ENCODE measurements at regions not wholly inside any gene's neighbourhood (a gene's known extent, or its start where the extent isn't known, plus 50 kb on each side); places are given as distances from the start of the nearest gene placed in this dataset.

- H3K36me3 ChIP-seq (ENCODE audit: control insufficient read depth, insufficient read depth, low read length), result no peaks in the 10 kb centered on the region
- no peaks in the 10 kb centered on the region for H3K79me2 ChIP-seq
- no peak overlapping the region for H3K4me3 ChIP-seq (ENCODE audit: low read depth, low read length)
- H3K4me2 ChIP-seq (ENCODE audit: low read length), result no peak overlapping the region
- H3K9me3 ChIP-seq (ENCODE audit: control insufficient read depth, low read length), result no peaks in the 10 kb centered on the region
- H2AFZ ChIP-seq, result no peak overlapping the region
- H3K4me1 ChIP-seq, result no peaks in the 10 kb centered on the region
- no peak overlapping the region for H3K9ac ChIP-seq
- H3K27ac ChIP-seq, result no peak overlapping the region
- no peaks in the 10 kb centered on the region for H3K27me3 ChIP-seq (ENCODE audit: control insufficient read depth, insufficient read depth, low read length)
- no peak for TF ChIP-seq CTCF (IDR thresholded peaks at IDR 0.05)
Observed at GRCh38 chr20:50356962-50357782, 153.0 kb upstream of the PTPN1 start.

- H3K4me1 ChIP-seq, result no peaks in the 10 kb centered on the region
- H3K9me3 ChIP-seq (ENCODE audit: control insufficient read depth, low read length), result no peaks in the 10 kb centered on the region
- no peak overlapping the region for H3K9ac ChIP-seq
- no peak overlapping the region for H2AFZ ChIP-seq
- H3K27ac ChIP-seq, result no peak overlapping the region
- no peak overlapping the region for H3K4me2 ChIP-seq (ENCODE audit: low read length)
- H3K27me3 ChIP-seq (ENCODE audit: control insufficient read depth, insufficient read depth, low read length), result no peaks in the 10 kb centered on the region
- H3K4me3 ChIP-seq (ENCODE audit: low read depth, low read length), result no peak overlapping the region
- no peaks in the 10 kb centered on the region for H3K36me3 ChIP-seq (ENCODE audit: control insufficient read depth, insufficient read depth, low read length)
- no peak for TF ChIP-seq CTCF (IDR thresholded peaks at IDR 0.05)
- H3K79me2 ChIP-seq, result no peaks in the 10 kb centered on the region
Observed at GRCh38 chr20:50357783-50358161, 152.4 kb upstream of the PTPN1 start.

- Histone ChIP-seq H2AFZ (no peak overlapping the region), H3K27ac (no peak overlapping the region), H3K4me3 (ENCODE audit: low read depth, low read length) (no peak overlapping the region), H3K27me3 (ENCODE audit: control insufficient read depth, insufficient read depth, low read length) (no peaks in the 10 kb centered on the region), H3K9me3 (ENCODE audit: control insufficient read depth, low read length) (no peaks in the 10 kb centered on the region), H3K79me2 (no peaks in the 10 kb centered on the region), H3K36me3 (ENCODE audit: control insufficient read depth, insufficient read depth, low read length) (no peaks in the 10 kb centered on the region), H3K4me1 (no peaks in the 10 kb centered on the region), H3K9ac (no peak overlapping the region), H3K4me2 (ENCODE audit: low read length) (no peak overlapping the region)
- TF ChIP-seq CTCF (IDR thresholded peaks at IDR 0.05), result no peak
Observed at GRCh38 chr20:50358166-50358565, 152.0 kb upstream of the PTPN1 start.

GRCh38 chr20:50358971-50359370 is 151.2 kb upstream of the PTPN1 start:
- TF ChIP-seq CTCF (IDR thresholded peaks at IDR 0.05), result no peak
- H3K9ac ChIP-seq, result no peak overlapping the region
- H2AFZ ChIP-seq, result no peak overlapping the region
- H3K4me3 ChIP-seq (ENCODE audit: low read depth, low read length), result no peak overlapping the region
- H3K27ac ChIP-seq, result no peak overlapping the region
- H3K27me3 ChIP-seq (ENCODE audit: control insufficient read depth, insufficient read depth, low read length), result no peaks in the 10 kb centered on the region
- no peaks in the 10 kb centered on the region for H3K36me3 ChIP-seq (ENCODE audit: control insufficient read depth, insufficient read depth, low read length)
- H3K79me2 ChIP-seq, result no peaks in the 10 kb centered on the region
- H3K4me2 ChIP-seq (ENCODE audit: low read length), result no peak overlapping the region
- no peaks in the 10 kb centered on the region for H3K4me1 ChIP-seq
- H3K9me3 ChIP-seq (ENCODE audit: control insufficient read depth, low read length), result no peaks in the 10 kb centered on the region

Measured in parathyroid adenoma (tissue), 2 donors.